ENCODE measurements at regions not wholly inside any gene's neighbourhood (a gene's known extent, or its start where the extent isn't known, plus 50 kb on each side); places are given as distances from the start of the nearest gene placed in this dataset.

DNA sequence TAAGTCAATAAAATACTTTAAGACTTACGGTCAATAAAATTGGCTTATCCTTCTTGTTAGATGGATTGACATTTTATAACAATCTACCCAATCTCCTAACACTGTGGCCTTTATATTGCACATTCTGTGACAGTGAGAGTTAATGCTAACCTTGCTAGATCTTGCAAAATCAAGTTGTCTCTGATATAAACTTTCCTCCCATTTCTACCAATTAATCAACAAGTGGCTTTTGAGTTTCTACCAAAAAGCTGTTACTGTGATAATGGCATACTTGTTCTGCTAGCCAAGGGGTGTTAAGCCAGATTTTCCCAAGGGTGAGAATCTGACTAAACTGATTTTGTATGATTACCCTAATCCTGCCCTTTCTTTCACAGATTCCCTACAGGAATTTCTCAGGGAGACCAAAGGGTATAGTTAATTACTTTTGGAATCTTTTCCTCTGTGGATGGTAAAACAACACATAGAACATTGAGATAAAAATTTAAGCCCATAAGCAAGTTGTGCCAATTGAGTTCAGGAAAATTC, 174.1 kb upstream of the SUCLG2 start:
- no peaks in the 10 kb centered on the region for H3K79me2 ChIP-seq (ENCODE audit: control insufficient read depth in 1 of 2, insufficient read depth in 2 of 2, low read length in 2 of 2)
- FAIRE-seq (no peak), DNase-seq (ENCODE audit: low read depth in 1 of 2, low spot score in 2 of 2) (no peak)
- H2BK15ac ChIP-seq (ENCODE audit: low read length): no peak overlapping the region
- no peak overlapping the region for H2BK120ac ChIP-seq (replicated peaks; ENCODE audit: low read depth, low read length)
- H4K5ac ChIP-seq (ENCODE audit: insufficient read length, low read depth, low read length): no peak overlapping the region
- no peak overlapping the region for H3K9ac ChIP-seq (replicated peaks in 1 of 4; ENCODE audit: extremely low read depth in 1 of 4, low read depth in 3 of 4, low read length in 3 of 4)
- H4K8ac ChIP-seq (ENCODE audit: extremely low read depth, insufficient read depth, low read length): no peak overlapping the region
- no peaks in the 10 kb centered on the region for H3K79me1 ChIP-seq (ENCODE audit: low read depth, low read length)
- 86% methylated on average over 1 of the region's 1 CpG; no CpG with 5 or more reads in 1 of the 2 experiments for WGBS, 2 experiments (ENCODE audit: extremely low coverage in 1 of 2, insufficient coverage in 1 of 2, insufficient read length in 1 of 2, insufficient replicate concordance in 2 of 2, low coverage in 1 of 2, low lambda C conversion rate in 2 of 2, missing lambda C conversion rate in 1 of 2)
- H2BK5ac ChIP-seq (ENCODE audit: low read depth, low read length): no peak overlapping the region
- H3K23ac ChIP-seq (ENCODE audit: insufficient read length): no peak overlapping the region
- no peak overlapping the region for H3K4ac ChIP-seq (replicated peaks; ENCODE audit: insufficient read length, low read depth, low read length)
- no peaks in the 10 kb centered on the region for H3K23me2 ChIP-seq (ENCODE audit: low read depth, low read length)
- H3K56ac ChIP-seq (replicated peaks; ENCODE audit: insufficient read length, low read depth, low read length): no peak overlapping the region
- H3K4me1 ChIP-seq (replicated peaks in 1 of 4; ENCODE audit: control insufficient read depth in 3 of 4, insufficient read depth in 4 of 4, low read length in 3 of 4): no peaks in the 10 kb centered on the region
- no peaks in the 10 kb centered on the region for H3K36me3 ChIP-seq (ENCODE audit: control insufficient read depth in 2 of 4, insufficient read depth in 4 of 4, low read length in 3 of 4)
- no peaks in the 10 kb centered on the region for H4K20me1 ChIP-seq (replicated peaks in 1 of 2; ENCODE audit: control insufficient read depth in 1 of 2, insufficient read depth in 2 of 2, low read length in 2 of 2)
- no peak overlapping the region for H3K4me2 ChIP-seq (ENCODE audit: insufficient read depth in 1 of 2, low read depth in 2 of 2, low read length in 2 of 2)
- no peak overlapping the region for H3K18ac ChIP-seq (ENCODE audit: extremely low read depth, low read length)
- H4K91ac ChIP-seq (replicated peaks; ENCODE audit: insufficient read length, low read length): no peak overlapping the region
- no peak overlapping the region for H3K14ac ChIP-seq (ENCODE audit: insufficient read length)
- no peaks in the 10 kb centered on the region for H3K27me3 ChIP-seq (replicated peaks in 1 of 4; ENCODE audit: control insufficient read depth in 3 of 4, extremely low read depth in 1 of 4, insufficient read depth in 3 of 4, low read length in 3 of 4)
- H2BK12ac ChIP-seq (ENCODE audit: low read depth, low read length): no peak overlapping the region
- H3K4me3 ChIP-seq (ENCODE audit: extremely low read depth in 1 of 4, insufficient read depth in 2 of 4, low read depth in 3 of 4, low read length in 4 of 4): no peak overlapping the region
- H3K9me3 ChIP-seq (ENCODE audit: insufficient read depth in 2 of 2, low read depth in 1 of 2, low read length in 1 of 2): no peaks in the 10 kb centered on the region
- TF ChIP-seq NRF1 (IDR thresholded peaks at IDR 0.05; ENCODE audit: low read depth, low read length) (no peak), SIX5 (IDR thresholded peaks at IDR 0.05; ENCODE audit: low read depth, low read length) (no peak), KDM4A (IDR thresholded peaks at IDR 0.05; ENCODE audit: low read depth, low read length, severe bottlenecking) (no peak), POLR2AphosphoS5 (IDR thresholded peaks at IDR 0.05; ENCODE audit: low read depth, low read length) (no peak), FOSL1 (IDR thresholded peaks at IDR 0.05; ENCODE audit: insufficient read depth, low read depth, low read length) (no peak), SP4 (IDR thresholded peaks at IDR 0.05; ENCODE audit: low read length) (no peak), CHD1 (IDR thresholded peaks at IDR 0.05; ENCODE audit: low read depth, low read length) (no peak), JUND (IDR thresholded peaks at IDR 0.05; ENCODE audit: low read length) (no peak), CEBPB (IDR thresholded peaks at IDR 0.05; ENCODE audit: low read depth, low read length) (no peak)
- ChIA-PET POLR2A (ENCODE audit: partially characterized antibody) (no interaction called here), CTCF (ENCODE audit: partially characterized antibody) (interaction anchor here (0.8 kb wide), 1 partner anchor 8 kb away, joined by 3 read pairs; no protein-coding TSS in a partner anchor)
- H3K27ac ChIP-seq (ENCODE audit: low read depth, low read length): no peak overlapping the region
- H2AFZ ChIP-seq (ENCODE audit: low read length): no peak overlapping the region
- no peak overlapping the region for H2AK5ac ChIP-seq (ENCODE audit: low read depth, low read length)
- no peak overlapping the region for H2BK20ac ChIP-seq (ENCODE audit: low read length)
